ENCODE measurements at regions not wholly inside any gene's neighbourhood (a gene's known extent, or its start where the extent isn't known, plus 50 kb on each side); places are given as distances from the start of the nearest gene placed in this dataset.

DNA sequence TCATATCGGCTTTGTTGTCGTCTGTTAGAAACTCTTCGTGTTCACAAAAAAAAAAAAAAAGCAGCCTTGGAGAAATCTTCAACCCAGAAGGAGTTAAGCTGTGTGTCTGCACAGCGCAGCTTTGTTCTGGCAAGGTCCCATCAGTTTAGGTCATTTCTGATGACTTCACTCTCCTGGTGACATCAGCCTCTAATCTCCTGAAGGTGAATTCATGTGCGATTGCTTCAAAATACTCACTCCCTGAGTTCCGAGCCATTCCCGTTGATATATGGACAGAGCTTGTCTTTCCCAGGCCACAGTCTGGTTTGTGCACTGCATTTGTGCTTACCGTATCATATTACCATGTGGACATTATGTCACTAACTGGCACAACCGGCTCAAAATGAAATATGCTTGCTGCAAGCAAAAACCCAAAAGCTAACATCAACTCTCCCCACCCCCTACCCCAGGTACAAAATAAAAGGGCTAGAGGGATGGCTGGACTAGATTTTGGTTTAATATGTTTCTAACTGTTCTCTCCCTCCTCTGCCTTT lies 342.4 kb downstream of the KCNRG start:
- no peak for TF ChIP-seq POLR2A (IDR thresholded peaks at IDR 0.05)
- no peak for TF ChIP-seq EP300 (IDR thresholded peaks at IDR 0.05)
- TF ChIP-seq, protein P1, sequence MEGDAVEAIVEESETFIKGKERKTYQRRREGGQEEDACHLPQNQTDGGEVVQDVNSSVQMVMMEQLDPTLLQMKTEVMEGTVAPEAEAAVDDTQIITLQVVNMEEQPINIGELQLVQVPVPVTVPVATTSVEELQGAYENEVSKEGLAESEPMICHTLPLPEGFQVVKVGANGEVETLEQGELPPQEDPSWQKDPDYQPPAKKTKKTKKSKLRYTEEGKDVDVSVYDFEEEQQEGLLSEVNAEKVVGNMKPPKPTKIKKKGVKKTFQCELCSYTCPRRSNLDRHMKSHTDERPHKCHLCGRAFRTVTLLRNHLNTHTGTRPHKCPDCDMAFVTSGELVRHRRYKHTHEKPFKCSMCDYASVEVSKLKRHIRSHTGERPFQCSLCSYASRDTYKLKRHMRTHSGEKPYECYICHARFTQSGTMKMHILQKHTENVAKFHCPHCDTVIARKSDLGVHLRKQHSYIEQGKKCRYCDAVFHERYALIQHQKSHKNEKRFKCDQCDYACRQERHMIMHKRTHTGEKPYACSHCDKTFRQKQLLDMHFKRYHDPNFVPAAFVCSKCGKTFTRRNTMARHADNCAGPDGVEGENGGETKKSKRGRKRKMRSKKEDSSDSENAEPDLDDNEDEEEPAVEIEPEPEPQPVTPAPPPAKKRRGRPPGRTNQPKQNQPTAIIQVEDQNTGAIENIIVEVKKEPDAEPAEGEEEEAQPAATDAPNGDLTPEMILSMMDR (IDR thresholded peaks at IDR 0.05): no peak
- TF ChIP-seq POLR2AphosphoS5 (IDR thresholded peaks at IDR 0.05): no peak
